ENCODE measurements at regions not wholly inside any gene's neighbourhood (a gene's known extent, or its start where the extent isn't known, plus 50 kb on each side); places are given as distances from the start of the nearest gene placed in this dataset.
A peak's percentile ranks its signal among the peaks of the same experiment; 100 is the strongest.

- DNase-seq (ENCODE audit: low spot score), result no peak
Observed at GRCh38 chrX:46301903-46302302, 243.3 kb downstream of the ZNF674 start.

DNA sequence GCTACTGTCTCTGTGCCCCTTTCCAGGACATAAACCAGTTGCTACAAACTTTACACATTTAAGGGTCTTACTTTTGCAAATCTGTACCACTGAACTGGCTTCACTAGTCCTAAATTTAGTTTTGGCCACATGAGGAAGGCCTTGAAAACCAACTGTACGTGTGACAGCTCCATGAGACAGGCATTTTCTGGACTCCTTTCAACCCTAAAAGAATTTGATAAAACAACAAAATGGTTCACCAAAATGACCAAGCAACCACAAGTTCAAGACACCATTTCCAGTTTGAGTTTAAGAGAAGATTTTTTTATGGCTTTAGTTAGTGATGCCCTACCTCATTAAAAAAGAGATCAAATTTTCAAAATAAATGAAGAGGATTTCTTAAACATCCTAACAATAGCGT is 246.4 kb downstream of the ZNF674 start:
- DNase-seq (ENCODE audit: low spot score), result no peak

DNA sequence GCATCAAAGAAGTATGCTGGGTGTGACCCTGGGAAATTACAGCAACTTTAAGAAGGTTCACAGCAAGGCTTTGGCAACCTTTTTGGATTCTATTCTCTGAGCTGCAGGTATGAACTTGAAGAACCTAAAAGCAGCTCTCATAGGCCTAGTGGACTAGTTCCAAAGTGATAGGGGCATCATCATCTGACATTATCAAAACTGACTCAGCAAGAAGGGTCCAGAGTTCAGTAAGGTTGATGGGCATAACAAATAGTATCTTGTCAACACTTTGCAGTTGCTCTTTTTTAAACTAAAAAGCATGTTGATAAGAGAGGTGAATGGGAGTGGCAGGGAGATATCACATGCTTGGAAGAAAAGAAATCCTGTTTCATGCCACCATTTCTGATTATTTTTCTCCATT is 249.3 kb downstream of the ZNF674 start:
- no peak for DNase-seq (ENCODE audit: low spot score)

DNA sequence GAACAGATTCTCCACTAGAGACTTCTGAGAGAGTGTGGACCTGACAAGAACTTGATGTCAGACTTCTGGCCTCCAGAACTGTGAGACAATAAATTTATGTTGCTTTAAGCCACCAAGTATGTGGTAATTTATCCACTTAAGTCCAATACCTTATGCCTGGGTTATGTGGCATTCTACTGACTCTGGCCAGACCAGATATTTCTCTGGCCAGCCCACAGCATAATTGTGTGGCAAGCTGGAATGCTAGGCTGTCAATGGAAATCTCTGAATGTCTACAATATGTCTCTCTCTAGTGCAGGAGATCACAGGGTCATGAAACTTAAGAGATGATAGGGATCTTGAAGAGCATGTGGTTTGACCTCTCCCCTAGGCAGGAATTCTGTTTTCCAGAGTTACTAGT is 251.0 kb downstream of the ZNF674 start:
- no peak for DNase-seq (ENCODE audit: low spot score)

DNA sequence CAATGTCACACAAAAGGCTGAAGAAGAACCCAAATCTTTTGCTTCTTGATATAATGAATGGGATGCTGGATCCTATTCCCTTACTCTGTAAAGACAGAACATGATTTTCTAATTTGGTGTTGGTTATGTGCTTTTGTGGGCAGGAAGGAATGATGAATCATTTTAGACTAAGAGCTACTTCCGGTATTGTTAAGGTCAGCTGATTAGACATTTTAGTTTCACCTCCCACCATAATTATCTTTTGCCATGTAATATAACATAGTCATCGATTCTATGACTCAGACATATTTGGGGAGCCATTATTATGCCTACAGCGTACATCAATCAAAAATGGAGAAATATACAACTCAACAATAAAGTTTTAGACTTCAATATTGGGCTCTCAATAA is 265.3 kb downstream of the ZNF674 start:
- DNase-seq (ENCODE audit: low spot score), result no peak

DNA sequence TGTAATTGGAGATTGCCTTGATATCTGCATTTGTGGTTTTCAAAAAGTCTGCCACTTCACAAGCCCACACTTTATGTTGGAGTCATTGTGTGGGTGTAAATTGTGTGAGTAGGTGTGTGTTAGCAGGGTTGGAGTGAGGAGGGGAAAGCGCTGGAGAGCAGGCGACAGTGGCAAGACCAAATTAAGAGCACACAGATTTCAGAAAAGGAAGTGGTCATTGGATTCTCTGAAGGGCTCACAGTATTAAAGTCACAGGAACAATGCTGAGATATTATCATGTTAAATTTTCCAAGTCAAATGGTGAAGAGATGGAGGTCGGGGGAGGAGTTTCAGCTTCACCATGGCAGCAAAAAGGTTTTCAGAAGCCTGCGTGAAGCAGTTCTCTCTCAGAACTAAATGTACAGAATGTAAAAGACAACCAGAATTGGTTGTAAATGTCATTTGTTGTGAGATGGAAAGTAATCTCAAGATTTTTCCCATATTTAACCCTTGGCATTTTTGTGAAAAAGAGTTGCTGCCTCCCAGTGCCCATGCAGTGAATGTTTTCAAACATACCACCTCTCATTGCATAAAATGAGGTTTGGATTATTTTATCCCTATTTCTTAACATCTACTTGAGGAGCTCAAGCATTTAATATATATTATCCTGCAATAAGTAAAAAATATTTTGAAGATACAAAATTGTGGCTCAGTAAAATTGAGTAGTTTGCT is 265.9 kb downstream of the ZNF674 start:
- no peak for DNase-seq (ENCODE audit: low spot score)

DNA sequence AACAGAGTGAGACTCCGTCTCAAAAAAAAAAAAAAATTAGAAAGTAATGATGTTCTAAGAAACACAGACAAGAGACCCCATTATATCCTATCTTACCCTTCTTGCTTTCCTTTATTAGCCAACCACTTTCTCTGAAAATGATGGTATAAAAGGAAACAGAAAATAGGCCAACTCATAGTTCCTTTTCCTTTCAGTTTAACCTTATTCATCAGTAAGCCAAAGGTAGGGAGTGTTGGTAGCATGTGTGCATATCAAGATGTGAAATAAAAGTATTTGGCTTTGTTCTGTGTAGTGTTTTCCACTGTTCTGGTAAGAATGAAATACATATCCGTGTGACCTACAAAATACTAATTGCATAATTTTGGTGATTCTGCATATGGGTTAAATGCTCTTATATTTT is 266.6 kb downstream of the ZNF674 start:
- DNase-seq (ENCODE audit: low spot score), result no peak

- DNase-seq (ENCODE audit: low spot score), result peak; percentile 29
Observed at GRCh38 chrX:46268412-46268811, 276.8 kb downstream of the ZNF674 start.

- no peak for DNase-seq (ENCODE audit: low spot score)
Observed at GRCh38 chrX:46263494-46263893, 281.7 kb downstream of the ZNF674 start.

- DNase-seq (ENCODE audit: low spot score), result no peak
Observed at GRCh38 chrX:46262304-46262703, 282.9 kb downstream of the ZNF674 start.

DNA sequence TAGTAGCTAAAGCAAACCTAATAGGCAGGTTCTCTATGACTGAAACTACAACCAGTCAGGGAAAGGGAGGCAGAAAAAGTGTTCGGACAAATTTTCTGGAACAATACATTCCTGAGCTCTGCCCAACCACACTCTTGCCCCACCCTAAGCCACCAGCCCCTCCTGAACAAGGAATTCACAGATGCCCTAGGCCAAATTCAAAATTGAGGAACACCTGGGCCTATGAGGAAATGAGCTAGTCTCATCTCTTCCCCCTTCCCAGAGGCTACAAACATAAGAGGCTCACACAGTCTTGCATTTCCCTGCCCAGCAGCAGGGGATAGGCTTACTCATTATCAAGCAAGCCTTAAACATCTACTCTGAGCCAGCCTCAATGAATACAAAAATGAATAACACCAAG is 284.7 kb downstream of the ZNF674 start:
- DNase-seq (ENCODE audit: low spot score), result no peak

- DNase-seq (ENCODE audit: low spot score), result no peak
Observed at GRCh38 chrX:46258356-46258755, 286.9 kb downstream of the ZNF674 start.

- DNase-seq (ENCODE audit: low spot score), result no peak
Observed at GRCh38 chrX:46257451-46257879, 287.8 kb downstream of the ZNF674 start.

DNA sequence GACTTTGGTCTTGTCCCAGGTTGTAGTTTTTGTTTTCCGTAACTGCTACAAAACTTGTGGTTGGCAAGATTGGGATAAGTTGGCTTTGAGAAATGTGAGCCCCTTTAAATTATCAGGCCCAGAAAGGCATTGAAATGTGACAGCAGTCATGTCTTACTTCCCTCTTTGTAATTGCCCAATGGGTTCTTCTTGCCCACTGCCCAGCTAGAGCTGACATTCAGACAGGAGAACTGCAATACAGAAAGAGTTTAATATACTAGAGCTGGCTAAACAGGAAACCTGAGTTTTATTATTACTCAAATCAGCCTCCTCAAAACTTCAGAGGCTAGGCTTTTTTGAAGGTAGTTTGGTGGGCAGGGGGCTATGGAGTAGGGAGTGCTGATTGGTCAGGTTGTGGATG is 288.3 kb downstream of the ZNF674 start:
- DNase-seq (ENCODE audit: low spot score), result no peak

- no peak for DNase-seq (ENCODE audit: low spot score)
Observed at GRCh38 chrX:46255046-46255445, 290.2 kb downstream of the ZNF674 start.

- no peak for DNase-seq (ENCODE audit: low spot score)
Observed at GRCh38 chrX:46254641-46255040, 290.6 kb downstream of the ZNF674 start.

DNA sequence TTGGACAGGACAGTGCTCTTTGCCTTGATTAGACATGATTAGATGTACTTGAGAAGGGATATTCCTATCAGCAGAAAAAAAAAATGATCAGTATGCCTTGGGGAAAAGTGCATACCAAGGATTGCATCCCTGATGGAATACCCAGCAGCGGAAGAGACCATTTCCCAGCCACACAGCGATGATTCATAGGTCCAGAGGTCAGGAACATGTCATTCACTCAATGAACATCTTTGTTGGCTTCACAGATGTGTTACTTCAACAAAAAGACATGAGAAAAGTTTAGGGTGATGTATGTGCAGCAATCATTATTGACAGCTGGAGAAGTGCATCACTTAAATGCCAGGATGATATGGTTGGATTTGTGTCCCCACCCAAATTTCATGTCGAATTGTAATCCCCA is 293.5 kb downstream of the ZNF674 start:
- no peak for DNase-seq (ENCODE audit: low spot score)

GRCh38 chrX:46250151-46250550 is 295.1 kb downstream of the ZNF674 start:
- DNase-seq (ENCODE audit: low spot score), result no peak

GRCh38 chrX:46247456-46247855 is 297.8 kb downstream of the ZNF674 start:
- DNase-seq (ENCODE audit: low spot score), result no peak

- DNase-seq (ENCODE audit: low spot score), result no peak
Observed at GRCh38 chrX:46244451-46244850, 300.8 kb downstream of the ZNF674 start.

DNA sequence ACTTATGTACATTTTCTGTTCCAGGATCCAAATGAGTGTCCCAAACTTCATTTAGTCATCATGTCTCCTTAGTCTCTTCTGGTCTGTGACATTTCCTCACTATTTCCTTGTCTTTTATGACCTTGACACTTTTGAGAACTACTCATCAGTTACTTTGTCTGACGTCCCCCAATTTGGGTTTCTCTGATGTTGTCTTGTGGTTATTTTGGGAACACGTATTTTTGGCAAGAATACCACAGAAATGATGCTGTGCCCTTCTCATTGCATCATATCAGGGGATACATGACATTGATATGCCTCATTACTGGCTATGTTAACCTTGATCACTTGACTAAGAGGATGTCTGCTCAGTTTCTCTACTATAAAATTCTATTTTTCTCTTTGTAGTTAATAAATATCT is 308.8 kb downstream of the ZNF674 start:
- no peak for DNase-seq (ENCODE audit: low spot score)

DNA sequence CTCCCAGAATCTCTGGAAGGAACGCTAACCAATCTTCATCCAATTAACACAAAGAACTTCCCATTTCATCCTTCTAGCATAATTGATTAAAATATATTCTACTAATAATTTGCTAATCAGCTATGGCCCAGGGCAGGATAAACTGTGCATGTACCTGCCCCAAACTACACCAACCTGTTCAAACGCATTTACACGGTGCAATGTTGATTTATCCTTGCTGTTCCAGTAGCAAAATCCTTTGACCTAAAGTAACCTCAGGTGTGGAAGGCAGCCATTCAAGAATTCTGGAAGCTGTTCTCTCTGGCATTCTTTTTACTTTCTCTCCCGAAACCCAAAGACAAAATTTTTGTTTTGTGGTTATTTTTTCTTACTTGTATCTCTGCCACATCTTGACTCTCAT is 309.4 kb downstream of the ZNF674 start:
- DNase-seq (ENCODE audit: low spot score), result no peak

DNA sequence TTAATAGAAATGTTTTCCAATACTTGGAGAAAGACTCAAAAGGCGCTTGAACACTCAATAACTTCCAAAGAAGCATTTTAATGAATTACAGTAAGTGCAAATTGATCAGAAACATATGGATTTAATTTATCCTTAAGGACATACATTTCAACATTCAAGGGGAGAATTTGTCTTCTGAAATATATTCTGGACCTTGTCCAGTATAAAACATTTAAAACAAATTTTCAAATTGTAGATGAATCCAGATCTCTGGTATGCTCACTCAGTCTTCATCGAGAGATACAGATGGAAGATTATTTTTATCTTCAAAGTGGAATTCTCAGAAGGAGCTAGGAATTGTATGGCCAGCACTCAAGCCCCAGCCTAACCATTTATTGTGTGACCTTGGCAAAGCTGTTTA is 310.4 kb downstream of the ZNF674 start:
- no peak for DNase-seq (ENCODE audit: low spot score)

DNA sequence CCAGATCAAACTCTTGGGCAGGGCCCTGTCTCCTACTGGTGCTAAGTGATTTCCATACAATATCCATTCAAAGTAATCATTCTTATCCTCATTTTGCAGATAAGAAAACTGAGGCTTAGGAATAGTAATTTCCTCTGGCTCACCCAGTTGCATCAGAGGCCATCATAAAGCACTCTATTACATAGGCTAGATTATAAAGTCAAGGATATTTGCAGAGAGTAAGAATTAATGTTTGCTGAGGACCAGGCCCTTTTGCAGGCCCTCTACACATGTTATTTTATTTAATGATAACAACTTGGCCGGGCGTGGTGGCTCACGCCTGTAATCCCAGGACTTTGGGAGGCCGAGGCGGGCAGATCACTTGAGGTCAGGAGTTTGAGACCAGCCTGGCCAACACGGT is 316.8 kb downstream of the ZNF674 start:
- no peak for DNase-seq (ENCODE audit: low spot score)

- no peak for DNase-seq (ENCODE audit: low spot score)
Observed at GRCh38 chrX:46226422-46226821, 318.8 kb downstream of the ZNF674 start.

Data from hematopoietic multipotent progenitor cell treated with erythropoietin and hydrocortisone succinate and interleukin-3 and kit ligand, for 17 days (in vitro differentiated cells).